ENCODE measurements at regions not wholly inside any gene's neighbourhood (a gene's known extent, or its start where the extent isn't known, plus 50 kb on each side); places are given as distances from the start of the nearest gene placed in this dataset.

GRCh38 chr22:27181537-27181936, 524.1 kb downstream of the MIAT start:
- peaks cover 0 to 6% (median under 1%) of the 10 kb centered on the region in 3 donors for H3K27me3 ChIP-seq
- TF ChIP-seq POLR2A (IDR thresholded peaks at IDR 0.05) (no peak), CTCF (IDR thresholded peaks at IDR 0.05 in 4 of 5, conservative IDR thresholded peaks at IDR 0.05 in 1 of 5) (no peak)
- ATAC-seq (no peak), DNase-seq (no peak)
- H3K9me3 ChIP-seq, result no peaks in the 10 kb centered on the region
- intact Hi-C loops (cut with DNase I; ENCODE audit: low total_unique reads), result no loop called here
- in situ Hi-C loops (cut with MboI; ENCODE audit: low sequenced_read_pairs in 4 of 4), result no loop called here
- no peaks in the 10 kb centered on the region for H3K36me3 ChIP-seq
- no peaks in the 10 kb centered on the region for H3K4me1 ChIP-seq
- no peak overlapping the region for H3K4me3 ChIP-seq
- no peak overlapping the region for H3K27ac ChIP-seq

- Histone ChIP-seq H3K27ac (no peak overlapping the region), H3K4me3 (no peak overlapping the region), H3K36me3 (no peaks in the 10 kb centered on the region), H3K27me3 (peaks cover 0 to 6% (median 0%) of the 10 kb centered on the region in 3 donors), H3K4me1 (no peaks in the 10 kb centered on the region), H3K9me3 (no peaks in the 10 kb centered on the region)
- intact Hi-C loops (cut with DNase I; ENCODE audit: low total_unique reads), result no loop called here
- no peak for TF ChIP-seq POLR2A (IDR thresholded peaks at IDR 0.05)
- no peak for TF ChIP-seq CTCF (IDR thresholded peaks at IDR 0.05 in 4 of 5, conservative IDR thresholded peaks at IDR 0.05 in 1 of 5)
- in situ Hi-C loops (cut with MboI; ENCODE audit: low sequenced_read_pairs in 4 of 4), result no loop called here
- ATAC-seq, result no peak
- no peak for DNase-seq
These were observed 526.1 kb downstream of the MIAT start for GRCh38 chr22:27183474-27183873.

- TF ChIP-seq POLR2A (IDR thresholded peaks at IDR 0.05) (no peak), CTCF (IDR thresholded peaks at IDR 0.05 in 4 of 5, conservative IDR thresholded peaks at IDR 0.05 in 1 of 5) (no peak)
- Histone ChIP-seq H3K4me1 (no peaks in the 10 kb centered on the region), H3K9me3 (no peaks in the 10 kb centered on the region), H3K27me3 (peaks cover 4 to 12% (median 6%) of the 10 kb centered on the region in 3 donors), H3K36me3 (no peaks in the 10 kb centered on the region), H3K4me3 (no peak overlapping the region), H3K27ac (no peak overlapping the region)
- no peak for ATAC-seq
- in situ Hi-C loops (cut with MboI; ENCODE audit: low sequenced_read_pairs in 4 of 4), result no loop called here
- DNase-seq, result no peak
- intact Hi-C loops (cut with DNase I; ENCODE audit: low total_unique reads), result no loop called here
These were observed 527.8 kb downstream of the MIAT start for GRCh38 chr22:27185099-27185709.

GRCh38 chr22:27185760-27186302, 528.4 kb downstream of the MIAT start:
- in situ Hi-C loops (cut with MboI; ENCODE audit: low sequenced_read_pairs in 4 of 4) (no loop called here), intact Hi-C loops (cut with DNase I; ENCODE audit: low total_unique reads) (no loop called here)
- DNase-seq (no peak), ATAC-seq (no peak)
- peaks cover 4 to 12% (median 6%) of the 10 kb centered on the region in 3 donors for H3K27me3 ChIP-seq
- H3K27ac ChIP-seq, result no peak overlapping the region
- H3K4me3 ChIP-seq, result no peak overlapping the region
- TF ChIP-seq POLR2A (IDR thresholded peaks at IDR 0.05) (no peak), CTCF (IDR thresholded peaks at IDR 0.05 in 4 of 5, conservative IDR thresholded peaks at IDR 0.05 in 1 of 5) (no peak)
- no peaks in the 10 kb centered on the region for H3K4me1 ChIP-seq
- H3K36me3 ChIP-seq, result no peaks in the 10 kb centered on the region
- no peaks in the 10 kb centered on the region for H3K9me3 ChIP-seq

- Histone ChIP-seq H3K4me1 (no peaks in the 10 kb centered on the region), H3K36me3 (no peaks in the 10 kb centered on the region), H3K9me3 (no peaks in the 10 kb centered on the region), H3K27me3 (peaks cover 4 to 12% (median 6%) of the 10 kb centered on the region in 3 donors), H3K27ac (no peak overlapping the region), H3K4me3 (no peak overlapping the region)
- ATAC-seq (no peak), DNase-seq (no peak)
- intact Hi-C loops (cut with DNase I; ENCODE audit: low total_unique reads) (no loop called here), in situ Hi-C loops (cut with MboI; ENCODE audit: low sequenced_read_pairs in 4 of 4) (no loop called here)
- TF ChIP-seq CTCF (IDR thresholded peaks at IDR 0.05 in 4 of 5, conservative IDR thresholded peaks at IDR 0.05 in 1 of 5) (no peak), POLR2A (IDR thresholded peaks at IDR 0.05) (no peak)
These were observed 529.3 kb downstream of the MIAT start for GRCh38 chr22:27186643-27187042.

Data from gastrocnemius medialis (tissue), 4 donors.